HT-29 (cell line): ENCODE measurements at regions not wholly inside any gene's neighbourhood (a gene's known extent, or its start where the extent isn't known, plus 50 kb on each side); places are given as distances from the start of the nearest gene placed in this dataset.
A peak's percentile ranks its signal among the peaks of the same experiment; 100 is the strongest.

Source experiments
- DNase-seq: peaks from one replicate; pipeline ENCODE4 v3.0.0-alpha.2; 2015; ENCODE audit warnings: low spot score

DNA sequence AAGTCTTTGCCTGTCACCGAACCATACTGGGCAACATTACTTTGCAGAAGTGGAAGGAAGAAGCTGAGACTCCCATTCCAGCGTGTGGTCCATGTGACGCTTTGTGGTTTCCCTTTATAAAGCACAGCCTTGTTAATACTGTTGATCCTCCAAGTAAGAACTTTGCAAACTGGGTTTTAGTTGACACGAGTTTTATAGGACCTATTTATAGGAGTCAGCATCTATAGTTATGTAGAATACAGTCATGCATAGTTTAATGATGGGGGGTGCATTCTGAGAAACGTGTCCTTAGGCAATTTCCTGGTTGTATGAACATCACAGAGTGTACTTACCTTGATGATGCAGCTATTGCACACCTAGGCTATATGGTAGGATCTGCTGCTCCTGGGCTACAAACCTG lies 1879.4 kb upstream of the TENM3 start:
- no peak for DNase-seq

GRCh38 chr4:180372691-180373090 lies 1870.5 kb upstream of the TENM3 start:
- no peak for DNase-seq

DNA sequence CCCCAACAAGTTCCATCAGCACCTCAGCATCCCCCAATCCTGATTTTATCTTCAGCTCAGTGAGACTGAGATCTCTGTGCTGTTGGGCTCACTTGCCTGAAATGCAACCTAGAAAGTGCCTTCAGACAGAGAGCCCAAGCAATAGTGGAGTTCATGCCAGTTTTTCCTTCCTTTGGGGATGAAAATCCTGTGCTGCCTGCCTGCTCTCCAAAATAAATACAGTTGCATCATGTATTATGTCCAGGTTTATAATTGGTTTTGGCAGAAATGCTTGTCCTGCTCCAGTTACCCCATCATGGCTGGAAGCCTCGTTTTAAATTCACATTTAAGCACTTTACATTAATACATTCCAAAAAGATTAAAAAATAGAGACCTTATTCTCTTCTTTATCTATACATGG lies 1865.5 kb upstream of the TENM3 start:
- DNase-seq = no peak

DNA sequence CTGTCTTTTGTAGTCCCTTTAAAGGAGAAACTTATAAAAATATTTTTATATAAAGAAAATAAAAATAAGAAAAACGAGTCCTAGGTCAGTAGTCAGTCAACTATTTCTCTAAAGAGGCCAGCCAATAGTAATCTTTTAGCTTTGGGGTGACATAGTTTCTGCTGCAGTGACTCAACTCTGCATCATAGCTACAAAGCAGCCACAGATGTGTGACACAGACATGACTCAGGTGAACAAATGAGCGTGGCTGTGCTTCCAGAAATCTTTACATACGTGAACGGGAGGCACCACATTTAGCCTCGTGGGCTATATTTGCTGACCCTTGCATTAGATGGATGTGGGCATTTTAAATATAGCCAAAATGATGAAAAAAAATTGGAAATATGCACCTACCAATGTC lies 1862.5 kb upstream of the TENM3 start:
- DNase-seq = no peak

DNA sequence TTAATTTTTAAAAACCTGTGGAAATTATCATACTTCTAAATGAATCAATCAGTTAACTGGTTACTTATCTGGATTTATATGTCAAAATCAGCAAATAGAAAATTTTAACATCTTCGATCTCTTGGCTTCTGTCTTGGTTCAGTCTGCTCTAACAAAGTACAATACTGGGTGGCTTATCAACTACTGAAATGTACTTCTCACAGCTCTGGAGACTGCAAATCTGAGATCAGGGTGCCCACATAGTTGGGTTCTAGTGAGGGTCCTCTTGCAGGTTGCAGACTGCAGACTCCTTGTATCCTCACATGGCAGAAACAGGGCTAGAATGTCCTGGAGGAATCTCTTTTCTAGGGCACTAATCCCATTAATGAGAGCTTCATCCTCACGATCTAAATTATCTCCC lies 1851.6 kb upstream of the TENM3 start:
- no peak for DNase-seq

- no peak for DNase-seq
Observed at GRCh38 chr4:180394312-180394711, 1848.9 kb upstream of the TENM3 start.

GRCh38 chr4:180394730-180395129 lies 1848.5 kb upstream of the TENM3 start:
- DNase-seq = no peak

- DNase-seq = no peak
Observed at GRCh38 chr4:180398564-180398963, 1844.6 kb upstream of the TENM3 start.

DNA sequence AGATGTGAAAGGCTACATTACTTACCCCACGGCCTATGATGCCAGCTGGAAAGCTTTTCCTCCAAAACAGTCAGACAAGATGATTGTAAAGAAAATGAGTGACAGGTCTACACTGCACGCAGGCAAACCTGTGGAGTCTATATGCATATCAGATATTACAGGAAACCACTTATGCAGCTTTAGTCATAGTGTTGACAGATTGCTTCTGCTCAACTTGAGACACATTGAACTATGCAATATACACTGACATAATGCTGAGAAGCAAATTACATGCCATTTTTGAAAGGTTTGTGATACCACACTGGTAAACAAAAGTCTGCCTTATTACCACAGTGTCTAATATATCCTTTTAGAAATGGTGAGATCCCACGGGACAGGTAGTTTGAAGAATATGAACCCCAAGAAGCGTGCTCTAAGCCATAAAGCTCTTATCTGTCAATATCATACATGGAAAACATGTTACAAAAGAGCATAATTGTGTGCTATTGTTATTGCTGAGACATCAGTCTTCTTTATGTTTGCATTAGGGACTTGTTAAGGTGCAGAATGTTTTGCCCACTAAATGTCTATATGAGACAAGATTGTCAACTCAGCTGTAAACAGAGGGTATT lies 1835.8 kb upstream of the TENM3 start:
- DNase-seq = no peak

GRCh38 chr4:180418819-180419531 lies 1824.2 kb upstream of the TENM3 start:
- DNase-seq = no peak

DNA sequence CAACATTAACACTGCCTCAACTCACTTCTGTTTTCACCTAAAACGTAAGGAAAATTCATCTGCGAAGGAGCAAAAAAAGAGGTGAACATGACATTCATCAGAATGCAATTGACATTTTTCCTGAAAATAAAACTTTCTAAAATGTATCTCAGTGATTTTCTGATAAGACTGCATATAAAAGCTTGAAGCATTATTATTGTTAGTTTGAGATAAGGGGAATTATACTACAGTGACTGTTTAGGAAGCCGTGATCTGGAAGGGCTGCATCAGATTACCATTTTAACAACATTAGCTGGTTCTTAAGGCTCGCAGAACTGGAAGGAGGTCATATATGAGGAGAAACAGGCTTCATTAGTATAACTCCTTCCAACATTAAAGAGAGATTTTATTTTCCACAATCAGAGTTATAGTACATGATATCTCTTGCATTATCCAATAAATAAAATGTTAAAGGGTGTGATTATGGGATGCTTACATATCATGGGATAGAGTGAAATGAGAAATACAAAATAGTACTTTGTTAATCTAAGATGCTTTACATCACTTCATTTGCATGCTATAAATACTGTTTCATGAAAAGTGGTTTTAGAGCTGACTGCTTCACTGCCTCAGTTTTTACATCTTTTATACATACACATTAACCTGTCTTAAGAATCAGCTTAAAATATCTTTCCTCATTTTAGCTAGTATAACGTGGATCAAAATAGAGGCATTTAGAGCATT lies 1820.1 kb upstream of the TENM3 start:
- no peak for DNase-seq

DNA sequence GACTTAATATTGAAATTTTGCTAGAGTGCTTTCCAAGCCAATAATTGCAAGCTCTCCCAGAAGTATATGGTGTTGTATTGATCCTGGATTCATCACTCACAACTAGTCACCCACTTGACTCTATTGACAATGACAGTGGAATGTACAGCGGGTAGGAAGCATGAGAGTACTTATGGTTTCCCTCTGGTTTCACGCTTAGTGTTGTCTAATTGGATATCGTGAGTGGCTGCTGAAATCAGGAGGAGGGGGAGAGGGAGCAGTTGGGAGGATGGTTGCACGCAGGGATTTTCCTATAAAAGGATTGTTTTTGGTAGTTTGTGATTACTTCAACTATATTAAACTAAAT lies 1819.5 kb upstream of the TENM3 start:
- DNase-seq = no peak

- DNase-seq = no peak
Observed at GRCh38 chr4:180426938-180427337, 1816.3 kb upstream of the TENM3 start.

DNA sequence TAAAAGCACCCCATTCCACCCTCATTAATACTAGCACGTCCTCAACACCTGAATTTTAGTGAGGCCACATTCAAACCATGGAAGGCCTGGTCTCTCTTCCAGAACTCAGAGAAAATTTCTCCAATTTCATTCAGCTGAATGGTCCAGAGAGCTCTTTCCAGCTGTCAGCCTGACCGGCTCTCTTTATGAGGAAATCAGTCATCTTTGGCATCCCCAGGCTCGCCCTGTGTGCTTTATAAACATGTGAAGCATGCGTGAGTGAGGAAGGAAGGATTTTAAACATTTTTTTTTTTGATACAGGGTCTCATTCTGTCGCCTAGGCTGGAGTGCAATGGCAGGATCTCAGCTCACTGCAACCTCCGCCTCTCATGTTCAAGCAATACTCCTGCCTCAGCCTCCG lies 1812.9 kb upstream of the TENM3 start:
- no peak for DNase-seq

DNA sequence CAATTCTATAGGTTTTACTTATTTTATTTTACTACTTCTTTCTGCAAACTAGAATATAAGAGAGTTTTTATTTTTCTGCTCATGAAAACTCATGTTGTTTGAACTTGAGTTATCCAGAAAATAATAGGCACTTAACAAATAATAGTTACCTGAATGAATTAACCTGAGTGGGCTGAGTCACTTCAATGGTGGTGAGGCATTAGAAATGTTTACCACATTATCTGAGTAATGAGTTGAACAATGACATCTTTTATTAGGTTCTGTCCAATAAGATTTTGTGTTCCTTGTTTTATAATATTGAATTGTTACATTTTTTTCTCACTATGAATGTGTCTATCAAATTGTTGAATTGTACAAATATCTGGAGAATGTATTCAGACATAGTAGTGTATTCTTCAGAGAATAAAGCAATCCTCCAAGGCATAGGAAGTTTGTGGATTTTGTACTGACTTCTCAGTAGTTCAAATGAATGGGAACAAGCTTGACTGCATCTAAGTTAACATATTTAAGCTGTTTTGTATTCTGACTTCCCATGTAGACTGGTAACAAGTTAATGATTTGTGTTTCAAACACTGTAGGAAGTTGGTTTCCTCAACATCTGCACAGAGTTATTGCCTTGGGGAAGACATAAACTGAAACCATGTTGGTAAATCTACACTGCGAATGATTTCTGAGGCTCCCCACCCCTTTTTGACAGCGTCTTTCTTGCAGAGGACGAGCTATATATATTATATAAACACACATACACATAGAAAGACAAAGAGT lies 1808.9 kb upstream of the TENM3 start:
- DNase-seq = no peak

- no peak for DNase-seq
Observed at GRCh38 chr4:180436361-180436760, 1806.8 kb upstream of the TENM3 start.

DNA sequence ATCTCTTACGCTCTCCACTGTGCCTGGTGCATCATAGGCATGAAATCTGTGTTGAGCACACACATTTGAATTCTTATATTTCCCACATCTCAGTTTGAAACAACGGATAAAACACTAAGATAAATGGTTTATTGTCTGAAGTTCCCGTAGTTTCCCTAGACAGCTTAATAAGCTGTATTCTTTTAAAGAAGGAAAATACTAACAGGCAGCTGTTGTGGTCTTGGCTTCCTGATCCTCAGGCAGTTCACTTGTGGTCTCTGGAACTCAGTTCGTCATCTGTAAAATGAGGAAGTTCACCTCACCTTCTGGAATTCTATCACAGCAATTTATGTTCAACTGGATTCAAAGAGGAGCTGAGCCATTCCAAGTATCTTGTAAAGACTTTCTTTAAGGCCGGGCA lies 1805.6 kb upstream of the TENM3 start:
- no peak for DNase-seq

DNA sequence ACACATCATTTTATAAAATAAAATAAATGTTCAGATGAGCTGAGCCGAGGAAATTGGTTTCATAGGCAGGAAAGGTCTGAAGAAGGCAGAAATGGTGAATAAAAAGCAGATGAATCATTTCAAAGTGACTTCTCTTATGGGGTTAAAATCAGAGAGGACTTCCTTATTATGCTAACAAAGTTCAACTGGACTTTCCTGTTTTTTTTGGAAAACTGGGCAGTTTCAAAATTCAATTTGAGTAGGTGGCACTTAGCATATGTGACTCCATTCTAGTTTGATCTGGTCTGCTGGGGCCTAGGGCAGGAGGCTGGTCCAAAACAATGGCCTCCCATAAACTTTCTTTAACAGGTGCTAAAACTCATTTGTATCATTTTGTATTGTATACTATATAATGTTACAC lies 1794.9 kb upstream of the TENM3 start:
- DNase-seq = no peak

DNA sequence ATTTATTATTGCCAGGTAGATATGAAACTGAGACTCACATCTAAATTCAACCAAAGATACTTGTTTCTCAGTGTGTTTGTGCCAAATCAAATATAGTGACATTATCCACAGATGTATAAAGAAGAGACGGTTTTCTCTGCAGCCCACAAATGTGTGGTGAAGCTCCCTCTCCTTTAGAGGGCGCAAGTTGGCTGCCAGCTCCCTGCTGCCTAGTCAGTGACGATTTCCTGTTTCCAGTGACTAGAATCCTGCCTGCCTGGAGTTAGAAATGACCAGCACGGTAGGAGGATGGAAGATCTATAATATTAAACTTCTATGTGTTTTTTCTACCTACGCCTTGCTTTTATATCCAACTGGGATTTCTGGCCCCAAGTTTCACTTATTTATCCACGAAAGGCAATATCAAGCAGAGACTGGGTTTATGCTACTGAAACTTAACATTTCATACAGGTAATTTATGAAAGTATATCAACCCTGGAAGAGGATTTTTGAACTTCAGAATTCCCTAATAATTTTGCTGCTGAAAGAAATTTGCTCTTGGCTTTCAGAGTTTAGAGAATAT lies 1793.7 kb upstream of the TENM3 start:
- DNase-seq = peak; percentile 44

DNA sequence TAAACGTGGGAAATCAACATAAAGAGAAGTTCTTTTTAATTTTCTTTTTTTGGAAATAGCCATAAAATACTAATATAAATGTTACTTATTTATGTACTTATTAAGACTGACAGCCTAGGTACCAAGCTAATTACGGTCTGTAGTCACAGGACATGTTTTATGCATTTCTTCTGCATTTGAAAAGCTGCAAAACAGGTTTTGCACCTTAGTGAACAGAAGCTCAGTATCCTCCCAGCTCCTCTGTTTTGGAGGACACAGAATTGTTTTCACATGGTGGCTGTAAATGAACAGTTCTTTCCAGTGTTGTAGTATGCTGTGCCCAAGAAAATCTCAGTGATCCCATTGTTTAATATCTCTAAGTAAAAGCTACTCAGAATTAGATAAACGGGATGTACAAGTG lies 1788.0 kb upstream of the TENM3 start:
- no peak for DNase-seq

- DNase-seq = no peak
Observed at GRCh38 chr4:180456928-180457327, 1786.3 kb upstream of the TENM3 start.

- DNase-seq = no peak
Observed at GRCh38 chr4:180462116-180462515, 1781.1 kb upstream of the TENM3 start.
